IPS-15b (cell line): ENCODE measurements at regions not wholly inside any gene's neighbourhood (a gene's known extent, or its start where the extent isn't known, plus 50 kb on each side); places are given as distances from the start of the nearest gene placed in this dataset.
"Not testable (repeated sequence)": the region's sequence is repeated elsewhere in the genome, so short reads cannot be mapped to it uniquely, and the experiment has no call there.

Source experiments
- H3K27me3 ChIP-seq: one replicate; pipeline ENCODE4 v1.6.1; 2013; ENCODE audit warnings: low read length; ENCODE audit not compliant: control insufficient read depth, insufficient read depth
- H3K36me3 ChIP-seq: one replicate; pipeline ENCODE4 v1.6.1; 2013; ENCODE audit warnings: low read length; ENCODE audit not compliant: control insufficient read depth, insufficient read depth
- H3K4me1 ChIP-seq: one replicate; pipeline ENCODE4 v1.6.1; 2013; ENCODE audit warnings: mild to moderate bottlenecking, low read length; ENCODE audit not compliant: control insufficient read depth, insufficient read depth
- H3K4me3 ChIP-seq: one replicate; pipeline ENCODE4 v1.5.1; 2013; ENCODE audit warnings: low read depth, low read length
- H3K9ac ChIP-seq: one replicate; pipeline ENCODE4 v1.6.1; 2013; ENCODE audit warnings: low read depth, mild to moderate bottlenecking, low read length
- H3K9me3 ChIP-seq: one replicate; pipeline ENCODE4 v1.6.1; 2013; ENCODE audit warnings: mild to moderate bottlenecking, low read length; ENCODE audit not compliant: control insufficient read depth, insufficient read depth

- Histone ChIP-seq H3K4me1 (no peaks in the 10 kb centered on the region), H3K27me3 (no peaks in the 10 kb centered on the region), H3K4me3 (no peak overlapping the region), H3K9me3 (peaks cover 4% of the 10 kb centered on the region), H3K9ac (no peak overlapping the region), H3K36me3 (no peaks in the 10 kb centered on the region)
Observed at GRCh38 chr7:91685544-91685943, 195.0 kb downstream of the MTERF1 start.

- no peak overlapping the region for H3K9ac ChIP-seq
Observed at GRCh38 chr7:91690541-91691070, 189.9 kb downstream of the MTERF1 start.

GRCh38 chr7:91691865-91692264 is 188.6 kb downstream of the MTERF1 start:
- Histone ChIP-seq H3K36me3 (no peaks in the 10 kb centered on the region), H3K4me3 (no peak overlapping the region), H3K4me1 (peaks cover 14% of the 10 kb centered on the region), H3K27me3 (no peaks in the 10 kb centered on the region), H3K9me3 (no peaks in the 10 kb centered on the region), H3K9ac (no peak overlapping the region)

More at GRCh38 chr7:91690541-91691070, 189.9 kb downstream of the MTERF1 start:
- Histone ChIP-seq H3K36me3 (no peaks in the 10 kb centered on the region), H3K4me1 (peaks cover 14% of the 10 kb centered on the region), H3K27me3 (no peaks in the 10 kb centered on the region), H3K9me3 (no peaks in the 10 kb centered on the region), H3K4me3 (no peak overlapping the region)

- no peaks in the 10 kb centered on the region for H3K27me3 ChIP-seq
- no peak overlapping the region for H3K4me3 ChIP-seq
- H3K4me1 ChIP-seq: peaks cover 14% of the 10 kb centered on the region
- no peak overlapping the region for H3K9ac ChIP-seq
- no peaks in the 10 kb centered on the region for H3K9me3 ChIP-seq
- no peaks in the 10 kb centered on the region for H3K36me3 ChIP-seq
Observed at GRCh38 chr7:91692800-91693199, 187.7 kb downstream of the MTERF1 start.

GRCh38 chr7:91694351-91694841 is 186.1 kb downstream of the MTERF1 start:
- Histone ChIP-seq H3K27me3 (no peaks in the 10 kb centered on the region), H3K4me1 (peaks cover 14% of the 10 kb centered on the region), H3K9me3 (no peaks in the 10 kb centered on the region), H3K4me3 (no peak overlapping the region), H3K9ac (no peak overlapping the region), H3K36me3 (no peaks in the 10 kb centered on the region)

- Histone ChIP-seq H3K9ac (no peak overlapping the region), H3K4me3 (no peak overlapping the region), H3K27me3 (no peaks in the 10 kb centered on the region), H3K36me3 (no peaks in the 10 kb centered on the region), H3K9me3 (no peaks in the 10 kb centered on the region), H3K4me1 (no peaks in the 10 kb centered on the region)
Observed at GRCh38 chr7:91710881-91711280, 169.6 kb downstream of the MTERF1 start.

GRCh38 chr7:91713669-91714068 is 166.8 kb downstream of the MTERF1 start:
- Histone ChIP-seq H3K9ac (no peak overlapping the region), H3K36me3 (no peaks in the 10 kb centered on the region), H3K4me1 (no peaks in the 10 kb centered on the region), H3K27me3 (no peaks in the 10 kb centered on the region), H3K9me3 (no peaks in the 10 kb centered on the region), H3K4me3 (no peak overlapping the region)

GRCh38 chr7:91717681-91718470 is 162.6 kb downstream of the MTERF1 start:
- H3K4me1 ChIP-seq: no peaks in the 10 kb centered on the region
- H3K27me3 ChIP-seq: no peaks in the 10 kb centered on the region
- no peak overlapping the region for H3K4me3 ChIP-seq
- H3K36me3 ChIP-seq: no peaks in the 10 kb centered on the region
- no peak overlapping the region for H3K9ac ChIP-seq
- no peaks in the 10 kb centered on the region for H3K9me3 ChIP-seq

GRCh38 chr7:91719008-91719407 is 161.5 kb downstream of the MTERF1 start:
- Histone ChIP-seq H3K9me3 (no peaks in the 10 kb centered on the region), H3K4me1 (no peaks in the 10 kb centered on the region), H3K27me3 (no peaks in the 10 kb centered on the region), H3K9ac (no peak overlapping the region), H3K36me3 (no peaks in the 10 kb centered on the region), H3K4me3 (no peak overlapping the region)

GRCh38 chr7:91720260-91720937 is 160.1 kb downstream of the MTERF1 start:
- Histone ChIP-seq H3K36me3 (no peaks in the 10 kb centered on the region), H3K9ac (no peak overlapping the region), H3K4me1 (no peaks in the 10 kb centered on the region)

GRCh38 chr7:91722831-91723230 is 157.7 kb downstream of the MTERF1 start:
- H3K4me1 ChIP-seq: no peaks in the 10 kb centered on the region
- no peaks in the 10 kb centered on the region for H3K36me3 ChIP-seq
- H3K4me3 ChIP-seq: no peak overlapping the region
- no peaks in the 10 kb centered on the region for H3K27me3 ChIP-seq
- H3K9me3 ChIP-seq: no peaks in the 10 kb centered on the region
- H3K9ac ChIP-seq: no peak overlapping the region

More at GRCh38 chr7:91720260-91720937, 160.1 kb downstream of the MTERF1 start:
- H3K4me3 ChIP-seq: no peak overlapping the region
- H3K27me3 ChIP-seq: no peaks in the 10 kb centered on the region
- H3K9me3 ChIP-seq: no peaks in the 10 kb centered on the region

GRCh38 chr7:91729046-91729445 is 151.5 kb downstream of the MTERF1 start:
- not testable (repeated sequence) for H3K9ac ChIP-seq, H3K36me3 ChIP-seq, H3K9me3 ChIP-seq, H3K27me3 ChIP-seq, H3K4me3 ChIP-seq, H3K4me1 ChIP-seq
